Astrocyte (in vitro differentiated cells and primary cell): ENCODE measurements at regions not wholly inside any gene's neighbourhood (a gene's known extent, or its start where the extent isn't known, plus 50 kb on each side); places are given as distances from the start of the nearest gene placed in this dataset.

Experiments
- DNase-seq: peaks from one replicate; pipeline ENCODE4 v3.0.0-alpha.2; 2010; ENCODE audit warnings: low read depth
- FAIRE-seq: peaks from 2 replicates; lab custom pipeline; 2011; peaks lifted over from hg19 to GRCh38; lab: Jason Lieb, UNC
- H2AFZ ChIP-seq: 2 replicates; pipeline ENCODE4 v1.6.0; 2012; ENCODE audit warnings: low read depth, low read length, inconsistent platforms
- H3K27ac ChIP-seq: 2 replicates; pipeline ENCODE4 v1.5.1; 2011; ENCODE audit warnings: low read depth, low read length, inconsistent platforms
- H3K27me3 ChIP-seq: 2 replicates; pipeline ENCODE4 v1.6.0; 2011; ENCODE audit warnings: low read length, inconsistent platforms; ENCODE audit not compliant: insufficient read depth
- H3K36me3 ChIP-seq: 2 replicates; pipeline ENCODE4 v1.5.1; 2011; ENCODE audit warnings: low read length, inconsistent platforms; ENCODE audit not compliant: insufficient read depth
- H3K4me1 ChIP-seq: 2 replicates; pipeline ENCODE4 v1.5.1; 2011; ENCODE audit warnings: low read length, inconsistent platforms; ENCODE audit not compliant: insufficient read depth
- H3K4me2 ChIP-seq: 2 replicates; pipeline ENCODE4 v1.6.0; 2012; ENCODE audit warnings: low read length, inconsistent platforms
- H3K4me3 ChIP-seq: 2 replicates; pipeline ENCODE4 v1.5.1; 2011; ENCODE audit warnings: low read depth, mild to moderate bottlenecking, low read length, inconsistent platforms; ENCODE audit not compliant: insufficient read depth
- H3K79me2 ChIP-seq: 2 replicates; pipeline ENCODE4 v1.6.0; 2012; ENCODE audit warnings: mild to moderate bottlenecking, low read length, inconsistent platforms; ENCODE audit not compliant: insufficient read depth
- H3K9ac ChIP-seq: 2 replicates; pipeline ENCODE4 v1.6.0; 2012; ENCODE audit warnings: mild to moderate bottlenecking, low read length, inconsistent platforms
- H3K9me3 ChIP-seq: 2 replicates; pipeline ENCODE4 v1.5.1; 2012; ENCODE audit warnings: low read depth, mild to moderate bottlenecking, low read length, inconsistent platforms; ENCODE audit not compliant: insufficient read depth
- H4K20me1 ChIP-seq: 2 replicates; pipeline ENCODE4 v1.6.0; 2012; ENCODE audit warnings: low read length, inconsistent platforms; ENCODE audit not compliant: insufficient read depth
- H3K27ac Mint-ChIP-seq: one replicate; pipeline ENCODE4 v1.8.0; 2021; ENCODE audit warnings: mild to moderate bottlenecking, mixed read lengths; ENCODE audit not compliant: unreplicated experiment
- H3K27me3 Mint-ChIP-seq: one replicate; pipeline ENCODE4 v1.8.0; 2021; ENCODE audit warnings: low read depth, mixed read lengths; ENCODE audit not compliant: unreplicated experiment
- H3K36me3 Mint-ChIP-seq: one replicate; pipeline ENCODE4 v1.8.0; 2021; ENCODE audit warnings: low read depth, mixed read lengths; ENCODE audit not compliant: unreplicated experiment
- H3K4me1 Mint-ChIP-seq: one replicate; pipeline ENCODE4 v1.8.0; 2021; ENCODE audit warnings: low read depth, mixed read lengths; ENCODE audit not compliant: unreplicated experiment
- H3K4me3 Mint-ChIP-seq: one replicate; pipeline ENCODE4 v1.8.0; 2021; ENCODE audit warnings: mild to moderate bottlenecking, moderate library complexity, mixed read lengths; ENCODE audit not compliant: unreplicated experiment
- H3K9me3 Mint-ChIP-seq: one replicate; pipeline ENCODE4 v1.8.0; 2021; ENCODE audit warnings: mild to moderate bottlenecking, mixed read lengths; ENCODE audit not compliant: unreplicated experiment
- CTCF ChIP-seq: IDR thresholded peaks from 2 replicates; pipeline ENCODE4 v1.5.1; 2011; ENCODE audit warnings: low read depth, mild to moderate bottlenecking, inconsistent platforms, low read length, moderate library complexity; ENCODE audit not compliant: insufficient read depth
- EZH2 ChIP-seq: IDR thresholded peaks from 2 replicates; pipeline ENCODE4 v1.6.1; 2012; ENCODE audit warnings: mild to moderate bottlenecking, low read length, inconsistent platforms; ENCODE audit not compliant: insufficient read depth

GRCh38 chrX:40262157-40263013, 164.6 kb upstream of the BCOR start:
- Mint-ChIP-seq H3K9me3 (no peaks in the 10 kb centered on the region), H3K27me3 (peaks cover 7% of the 10 kb centered on the region), H3K4me3 (no peak overlapping the region), H3K36me3 (no peaks in the 10 kb centered on the region), H3K4me1 (peaks cover 4% of the 10 kb centered on the region), H3K27ac (peak overlapping the region; percentile 41)
- Histone ChIP-seq H3K4me1 (peaks cover 19% of the 10 kb centered on the region), H3K9me3 (no peaks in the 10 kb centered on the region), H2AFZ (peak overlapping the region; percentile 18), H3K9ac (no peak overlapping the region), H4K20me1 (no peaks in the 10 kb centered on the region), H3K36me3 (no peaks in the 10 kb centered on the region), H3K27ac (peak overlapping the region; percentile 47), H3K79me2 (no peaks in the 10 kb centered on the region), H3K4me3 (no peak overlapping the region), H3K27me3 (no peaks in the 10 kb centered on the region), H3K4me2 (peak overlapping the region; percentile 36)
- TF ChIP-seq EZH2 = no peak
- no peak for TF ChIP-seq CTCF
- FAIRE-seq (peak; percentile 26), DNase-seq (peak; percentile 51)

GRCh38 chrX:40261833-40262156, 164.0 kb upstream of the BCOR start:
- Histone ChIP-seq H3K9me3 (no peaks in the 10 kb centered on the region), H3K4me2 (no peak overlapping the region), H3K36me3 (no peaks in the 10 kb centered on the region), H3K79me2 (no peaks in the 10 kb centered on the region), H3K4me1 (peaks cover 17% of the 10 kb centered on the region), H3K27ac (no peak overlapping the region), H3K4me3 (no peak overlapping the region), H4K20me1 (no peaks in the 10 kb centered on the region), H3K27me3 (no peaks in the 10 kb centered on the region), H3K9ac (no peak overlapping the region), H2AFZ (no peak overlapping the region)
- no peak for FAIRE-seq
- Mint-ChIP-seq H3K4me3 (no peak overlapping the region), H3K27me3 (peaks cover 5% of the 10 kb centered on the region), H3K4me1 (peaks cover 4% of the 10 kb centered on the region), H3K9me3 (no peaks in the 10 kb centered on the region), H3K27ac (no peak overlapping the region), H3K36me3 (no peaks in the 10 kb centered on the region)
- no peak for DNase-seq
- TF ChIP-seq EZH2 (no peak), CTCF (no peak)

- no peak overlapping the region for H3K27ac Mint-ChIP-seq
- H3K9ac ChIP-seq = no peak overlapping the region
- peaks cover 14% of the 10 kb centered on the region for H3K4me1 ChIP-seq
- H3K79me2 ChIP-seq = no peaks in the 10 kb centered on the region
- peaks cover under 1% of the 10 kb centered on the region for H3K27me3 Mint-ChIP-seq
- H4K20me1 ChIP-seq = no peaks in the 10 kb centered on the region
- H3K27ac ChIP-seq = no peak overlapping the region
- H3K4me3 Mint-ChIP-seq = no peak overlapping the region
- no peak for DNase-seq
- TF ChIP-seq EZH2 (no peak), CTCF (no peak)
- H2AFZ ChIP-seq = no peak overlapping the region
- H3K4me3 ChIP-seq = no peak overlapping the region
- H3K9me3 Mint-ChIP-seq = no peaks in the 10 kb centered on the region
- peaks cover 4% of the 10 kb centered on the region for H3K4me1 Mint-ChIP-seq
- no peaks in the 10 kb centered on the region for H3K36me3 Mint-ChIP-seq
- no peaks in the 10 kb centered on the region for H3K27me3 ChIP-seq
- no peaks in the 10 kb centered on the region for H3K36me3 ChIP-seq
- H3K4me2 ChIP-seq = no peak overlapping the region
- FAIRE-seq = peak; percentile 5
- no peaks in the 10 kb centered on the region for H3K9me3 ChIP-seq
Measured at GRCh38 chrX:40260146-40260747, 162.5 kb upstream of the BCOR start.
